HepG2 (cell line): ENCODE measurements at regions not wholly inside any gene's neighbourhood (a gene's known extent, or its start where the extent isn't known, plus 50 kb on each side); places are given as distances from the start of the nearest gene placed in this dataset.

ENCODE experiments used
- ARID2 ChIP-seq: sonication (generic); formaldehyde crosslinking; IDR thresholded peaks from 2 replicates; pipeline ENCODE4 v1.8.1; 2022; ENCODE audit warnings: mild to moderate bottlenecking, missing genetic modification reagents, borderline replicate concordance
- DNMT3B ChIP-seq: conservative IDR thresholded peaks from 2 replicates; pipeline ENCODE4 v1.6.1; 2016; ENCODE audit warnings: missing biosample characterization, control low read depth
- EHMT2 ChIP-seq: fragments of 200-600 bp; sonication (generic); IDR thresholded peaks from 2 replicates; pipeline ENCODE4 v1.7.0; 2017; ENCODE audit warnings: antibody characterized with exemption, low read depth, low read length, borderline replicate concordance
- EP300 ChIP-seq, 3 experiments: sonication (generic) in 1 of 3; formaldehyde crosslinking in 1 of 3; IDR thresholded peaks; 2 replicates each; pipeline versions ENCODE4 v1.5.1 to v1.6.1; 2011 to 2020; ENCODE audit warnings: low read depth in 2 of 3, low read length in 2 of 3, borderline replicate concordance in 1 of 3, improper control_type of control experiment in 1 of 3, mild to moderate bottlenecking in 1 of 3, missing genetic modification reagents in 1 of 3, moderate library complexity in 1 of 3
- HMG20A ChIP-seq: IDR thresholded peaks from 2 replicates; pipeline ENCODE4 v1.6.1; 2016; ENCODE audit warnings: borderline replicate concordance
- POLR2A ChIP-seq, 2 experiments: IDR thresholded peaks; 2 replicates each; pipeline ENCODE4 v1.6.1; 2011; ENCODE audit warnings: low read depth in 2 of 2, low read length in 2 of 2, mild to moderate bottlenecking in 1 of 2, moderate library complexity in 1 of 2; ENCODE audit not compliant: insufficient read depth in 1 of 2
- TFE3 ChIP-seq: IDR thresholded peaks from 2 replicates; pipeline ENCODE4 v1.6.1; 2016
- ZBTB26 ChIP-seq: IDR thresholded peaks from 2 replicates; pipeline ENCODE4 v1.6.1; 2016; ENCODE audit warnings: missing compliant biosample characterization, missing genetic modification reagents, borderline replicate concordance
- ZBTB40 ChIP-seq, 2 experiments: fragments of 450-650 bp in 1 of 2; sonication (generic) in 1 of 2; formaldehyde crosslinking in 1 of 2; IDR thresholded peaks; 2 replicates each; pipeline versions ENCODE4 v1.6.1 to v1.8.0; 2016 to 2022; ENCODE audit warnings: antibody characterized with exemption in 1 of 2, mild to moderate bottlenecking in 1 of 2, missing genetic modification reagents in 1 of 2
- ZNF414 ChIP-seq: sonication (generic); formaldehyde crosslinking; IDR thresholded peaks from 2 replicates; pipeline ENCODE4 v1.5.0; 2020; ENCODE audit warnings: missing genetic modification reagents
- ZNF644 ChIP-seq: IDR thresholded peaks from 2 replicates; pipeline ENCODE4 v1.6.1; 2016; ENCODE audit warnings: low read depth
- ZNF766 ChIP-seq: sonication (generic); formaldehyde crosslinking; IDR thresholded peaks from 2 replicates; pipeline ENCODE4 v1.5.0; 2020; ENCODE audit warnings: missing genetic modification reagents, borderline replicate concordance
- ZNF770 ChIP-seq: sonication (generic); formaldehyde crosslinking; IDR thresholded peaks from 2 replicates; pipeline ENCODE4 v1.5.0; 2020; ENCODE audit warnings: mild to moderate bottlenecking, missing genetic modification reagents
- ZNF792 ChIP-seq: IDR thresholded peaks from 2 replicates; pipeline ENCODE4 v1.6.1; 2016

GRCh38 chr20:50368813-50369224 lies 141.4 kb upstream of the PTPN1 start (continued):
- TF ChIP-seq ZNF770 (CRISPR knock-in tag): no peak
- 0 out of 2 replicates have a peak, but pooled peaks have one; percentile 7 for TF ChIP-seq ZBTB40 (IDR thresholded peaks at IDR 0.05)
- no peak for TF ChIP-seq ZBTB40 (CRISPR knock-in tag; IDR thresholded peaks at IDR 0.05)
- 0 out of 2 replicates have a peak, but pooled peaks have one; percentile 18 for TF ChIP-seq DNMT3B (CRISPR knock-in tag)
- 0 out of 2 replicates have a peak, but pooled peaks have one; percentile 12 for TF ChIP-seq ZNF792
- no peak for TF ChIP-seq ZNF766 (CRISPR knock-in tag)
- TF ChIP-seq ZNF414: peak; percentile 36; the same call in 1 of the 2 replicates
- 0 out of 4 replicates have a peak, but pooled peaks of 1 of the 2 experiments have one; percentile 3 for TF ChIP-seq EP300 (IDR thresholded peaks at IDR 0.05; ENCODE audit: low read depth in 2 of 2, low read length in 2 of 2)
- no peak for TF ChIP-seq EP300 (CRISPR knock-in tag; IDR thresholded peaks at IDR 0.05; ENCODE audit: borderline replicate concordance)
- peak in 1 of 2 experiments; percentile 64; a peak in 1 of 4 replicates for TF ChIP-seq POLR2A (IDR thresholded peaks at IDR 0.05; ENCODE audit: insufficient read depth in 1 of 2, low read depth in 2 of 2, low read length in 2 of 2)
- peak; percentile 58; the same call in 1 of the 2 replicates for TF ChIP-seq TFE3 (CRISPR knock-in tag)
- 0 out of 2 replicates have a peak, but pooled peaks have one; percentile 17 for TF ChIP-seq ZBTB26 (CRISPR knock-in tag)
- TF ChIP-seq EHMT2: peak; percentile 28; the same call in 1 of the 2 replicates
- peak; percentile 46; the same call in 1 of the 2 replicates for TF ChIP-seq HMG20A
- TF ChIP-seq ZNF644 (CRISPR knock-in tag): peak; percentile 57
- 0 out of 2 replicates have a peak, but pooled peaks have one; percentile 20 for TF ChIP-seq ARID2 (CRISPR knock-in tag)
